A549 (cell line): ENCODE measurements at regions not wholly inside any gene's neighbourhood (a gene's known extent, or its start where the extent isn't known, plus 50 kb on each side); places are given as distances from the start of the nearest gene placed in this dataset.
"Not testable (repeated sequence)": the region's sequence is repeated elsewhere in the genome, so short reads cannot be mapped to it uniquely, and the experiment has no call there.

Experiments
- ATAC-seq, 2 experiments: fragments of 200-7000 bp in 1 of 2; fragments of >200 bp in 1 of 2; cut with Nextera tagmentation in 1 of 2; cut with Tn5 transposase in 1 of 2; 3 replicates each; pipeline versions ENCODE4 v1.8.0 to v1.9.1; 2018 to 2020; ENCODE audit warnings: mild to moderate bottlenecking in 1 of 2, moderate library complexity in 1 of 2
- CTCF ChIA-PET: fragments of 300-600 bp; sonication (Branson Sonifier 250); formaldehyde crosslinking; extraction: SDS; loops from one replicate; lab custom pipeline; 2021; ENCODE audit warnings: antibody characterized with exemption, inconsistent platforms; lab: Yijun Ruan, JAX
- POLR2A ChIA-PET: fragments of 350-600 bp; formaldehyde crosslinking; extraction: SDS; loops from one replicate; lab custom pipeline; 2021; ENCODE audit warnings: antibody characterized with exemption, inconsistent platforms; lab: Yijun Ruan, JAX
- DNase-seq, 2 experiments: peaks; one replicate each; pipeline versions ENCODE4 v3.0.0 to v3.0.0-alpha.2; 2011 to 2016; ENCODE audit warnings: low read depth in 1 of 2, low spot score in 1 of 2
- FAIRE-seq: peaks from 2 replicates; lab custom pipeline; 2011; peaks lifted over from hg19 to GRCh38; lab: Jason Lieb, UNC
- H3K27ac ChIP-seq, 2 experiments: fragments of >200 bp; sonication (Bioruptor Twin); formaldehyde crosslinking; 3 replicates each; pipeline ENCODE4 v1.5.1; 2016 to 2017
- H3K4me1 ChIP-seq: fragments of >200 bp; sonication (Bioruptor Twin); formaldehyde crosslinking; 3 replicates; pipeline ENCODE4 v1.6.1; 2016
- H3K4me2 ChIP-seq: fragments of >200 bp; sonication (Bioruptor Twin); formaldehyde crosslinking; 3 replicates; pipeline ENCODE4 v1.6.1; 2016
- H3K4me3 ChIP-seq: fragments of >200 bp; sonication (Bioruptor Twin); formaldehyde crosslinking; 3 replicates; pipeline ENCODE4 v1.5.1; 2016
- H3K9me3 ChIP-seq: fragments of >200 bp; sonication (Bioruptor Twin); formaldehyde crosslinking; 3 replicates; pipeline ENCODE4 v1.6.1; 2016
- BHLHE40 ChIP-seq: IDR thresholded peaks from 2 replicates; pipeline ENCODE4 v1.6.1; 2012; ENCODE audit warnings: low read depth, low read length, inconsistent platforms
- CBX2 ChIP-seq: fragments of 200-600 bp; sonication (generic); IDR thresholded peaks from 2 replicates; pipeline ENCODE4 v1.6.1; 2016; ENCODE audit warnings: low read depth, mild to moderate bottlenecking, borderline replicate concordance
- CHD2 ChIP-seq: fragments of 150-350 bp; IDR thresholded peaks from 2 replicates; pipeline ENCODE4 v1.6.1; 2014; ENCODE audit warnings: low read length; ENCODE audit not compliant: partially characterized antibody
- E2F6 ChIP-seq: IDR thresholded peaks from 2 replicates; pipeline ENCODE4 v1.6.1; 2012; ENCODE audit warnings: low read depth, borderline replicate concordance
- EHF ChIP-seq: fragments of 250-450 bp; sonication (Bioruptor Pico); IDR thresholded peaks from 2 replicates; pipeline ENCODE4 v1.5.0; 2020; ENCODE audit warnings: mild to moderate bottlenecking
- EHMT2 ChIP-seq: fragments of 200-600 bp; sonication (generic); IDR thresholded peaks from 2 replicates; pipeline ENCODE4 v1.6.1; 2016; ENCODE audit warnings: antibody characterized with exemption, low read depth, mild to moderate bottlenecking, moderate library complexity
- FOSL2 ChIP-seq, 2 experiments: fragments of 450-650 bp in 1 of 2; fragments of >200 bp in 1 of 2; sonication (Bioruptor Twin) in 1 of 2; formaldehyde crosslinking; IDR thresholded peaks; 2 replicates each; pipeline versions ENCODE4 v1.5.0 to v1.6.1; 2016 to 2020; ENCODE audit warnings: mild to moderate bottlenecking in 1 of 2, moderate library complexity in 1 of 2
- GATA3 ChIP-seq: IDR thresholded peaks from 2 replicates; pipeline ENCODE4 v1.6.1; 2012; ENCODE audit warnings: borderline replicate concordance
- HDAC2 ChIP-seq: fragments of 200-600 bp; sonication (generic); IDR thresholded peaks from 2 replicates; pipeline ENCODE4 v1.6.1; 2016
- HMGXB4 ChIP-seq: fragments of 250-450 bp; sonication (Bioruptor Pico); IDR thresholded peaks from 2 replicates; pipeline ENCODE4 v1.5.0; 2021; ENCODE audit warnings: mild to moderate bottlenecking, moderate library complexity, borderline replicate concordance
- KDM1A ChIP-seq: fragments of 200-600 bp; sonication (generic); IDR thresholded peaks from 2 replicates; pipeline ENCODE4 v1.6.1; 2016; ENCODE audit warnings: low read depth, mild to moderate bottlenecking
- MAFK ChIP-seq: fragments of 450-650 bp; IDR thresholded peaks from 2 replicates; pipeline ENCODE4 v1.6.1; 2014; ENCODE audit not compliant: partially characterized antibody
- MAZ ChIP-seq: fragments of 150-350 bp; IDR thresholded peaks from 2 replicates; pipeline ENCODE4 v1.6.1; 2014; ENCODE audit warnings: antibody characterized with exemption, low read depth, low read length, borderline replicate concordance
- NFE2L2 ChIP-seq: fragments of 150-350 bp; conservative IDR thresholded peaks from 2 replicates; pipeline ENCODE4 v1.6.1; 2014; ENCODE audit warnings: low read length
- PBX3 ChIP-seq: IDR thresholded peaks from 2 replicates; pipeline ENCODE4 v1.6.1; 2012
- POLR2AphosphoS2 ChIP-seq: conservative IDR thresholded peaks from 2 replicates; pipeline ENCODE4 v1.6.1; 2012; ENCODE audit warnings: low read length, improper control_type of control experiment, inconsistent platforms
- RAD21 ChIP-seq, 2 experiments: fragments of >200 bp in 1 of 2; sonication (Bioruptor Twin) in 1 of 2; formaldehyde crosslinking in 1 of 2; IDR thresholded peaks in 1 of 2; conservative IDR thresholded peaks in 1 of 2; 2 replicates in 1 of 2; 3 replicates in 1 of 2; pipeline ENCODE4 v1.6.1; 2012 to 2018; ENCODE audit warnings: inconsistent platforms in 1 of 2
- SMC3 ChIP-seq: fragments of >200 bp; sonication (Bioruptor Twin); formaldehyde crosslinking; IDR thresholded peaks from 3 replicates; pipeline ENCODE4 v1.6.1; 2018; ENCODE audit warnings: inconsistent platforms
- SREBF2 ChIP-seq: fragments of 450-650 bp; IDR thresholded peaks from 2 replicates; pipeline ENCODE4 v1.6.1; 2014; ENCODE audit warnings: mild to moderate bottlenecking, moderate library complexity
- WGBS: methylation state at CpG from one replicate; pipeline ENCODE4 v1.1.6; 2017; ENCODE audit errors: missing lambda C conversion rate; 5-methylcytosine and 5-hydroxymethylcytosine counted together
- TF ChIP-seq, protein P1 (sequence below): fragments of >200 bp; sonication (Bioruptor Twin); formaldehyde crosslinking; IDR thresholded peaks from 2 replicates; pipeline ENCODE4 v1.6.1; 2016

- no peaks in the 10 kb centered on the region for H3K4me1 ChIP-seq
- TF ChIP-seq GATA3 (no peak), EHMT2 (no peak), KDM1A (no peak), CHD2 (no peak), RAD21 (conservative IDR thresholded peaks at IDR 0.05 in 1 of 2, IDR thresholded peaks at IDR 0.05 in 1 of 2) (no peak), SMC3 (no peak), FOSL2 (IDR thresholded peaks at IDR 0.05) (no peak), FOSL2 (CRISPR knock-in tag; IDR thresholded peaks at IDR 0.05) (no peak), HDAC2 (no peak), PBX3 (no peak), CBX2 (no peak), HMGXB4 (CRISPR knock-in tag) (no peak), NFE2L2 (no peak), BHLHE40 (no peak)
- TF ChIP-seq, protein P1, sequence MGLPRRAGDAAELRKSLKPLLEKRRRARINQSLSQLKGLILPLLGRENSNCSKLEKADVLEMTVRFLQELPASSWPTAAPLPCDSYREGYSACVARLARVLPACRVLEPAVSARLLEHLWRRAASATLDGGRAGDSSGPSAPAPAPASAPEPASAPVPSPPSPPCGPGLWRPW: no peak
- DNase-seq (no peak), FAIRE-seq (no peak), ATAC-seq (no peak)
- ChIA-PET CTCF (no interaction called here), POLR2A (no interaction called here)
- no peaks in the 10 kb centered on the region for H3K9me3 ChIP-seq
- H3K27ac ChIP-seq: no peak overlapping the region
- H3K4me2 ChIP-seq: no peak overlapping the region
- no peak overlapping the region for H3K4me3 ChIP-seq
Measured at GRCh38 chr5:12865529-12865928, 961.3 kb upstream of the CTNND2 start.

DNA sequence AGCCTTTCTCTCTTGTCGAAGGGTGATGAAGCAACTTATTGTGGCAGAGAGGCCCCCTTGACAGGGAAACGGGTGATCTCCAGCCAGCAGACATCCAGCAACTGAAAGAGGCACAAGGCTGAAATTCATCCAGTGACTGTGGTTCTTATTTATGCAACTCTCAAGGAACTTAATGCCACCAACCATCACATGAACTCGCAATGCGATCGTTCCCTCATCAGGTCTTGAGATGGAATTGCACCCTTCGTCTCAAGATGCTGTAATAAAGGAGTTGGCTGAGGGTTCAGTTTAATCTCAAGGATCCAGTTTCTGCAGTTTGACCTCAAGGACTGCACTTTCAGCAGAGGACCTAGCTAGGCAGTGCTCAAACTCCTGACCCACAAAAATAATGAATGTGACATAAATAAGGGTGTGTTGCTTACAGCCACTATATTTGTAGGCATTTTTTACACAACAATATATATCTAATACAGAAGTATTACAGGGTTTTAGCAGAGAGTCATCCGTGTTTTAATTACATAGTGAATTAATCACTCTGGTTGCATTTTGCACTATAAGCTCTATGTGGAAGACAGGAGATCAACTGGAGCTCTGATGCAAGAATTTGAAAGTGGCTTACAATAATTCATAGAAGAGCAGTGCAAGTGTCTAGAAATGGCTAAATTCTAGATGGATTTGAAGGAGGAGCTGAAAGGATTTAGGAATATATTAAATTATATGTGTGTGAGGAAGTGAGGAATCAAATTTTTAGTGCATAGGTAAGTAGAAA is 957.8 kb upstream of the CTNND2 start:
- DNase-seq: peak in 1 of 2 experiments; percentile 12
- CTCF ChIA-PET: no interaction called here
- Histone ChIP-seq H3K4me3 (no peak overlapping the region), H3K4me2 (no peak overlapping the region), H3K27ac (no peak overlapping the region), H3K9me3 (no peaks in the 10 kb centered on the region), H3K4me1 (no peaks in the 10 kb centered on the region)
- no peak for TF ChIP-seq MAZ
- no peak for TF ChIP-seq RAD21 (conservative IDR thresholded peaks at IDR 0.05 in 1 of 2, IDR thresholded peaks at IDR 0.05 in 1 of 2)
- TF ChIP-seq E2F6: no peak
- no peak for TF ChIP-seq KDM1A
- TF ChIP-seq MAFK: no peak
- no peak for TF ChIP-seq SREBF2
- TF ChIP-seq EHF (CRISPR knock-in tag): no peak
- TF ChIP-seq, protein P1: no peak
- no peak for TF ChIP-seq POLR2AphosphoS2
- ATAC-seq: no peak
- 26% methylated on average over 7 of the region's 7 CpGs for WGBS
- FAIRE-seq: no peak
- POLR2A ChIA-PET: no interaction called here

GRCh38 chr5:12856105-12856504 is 951.9 kb upstream of the CTNND2 start:
- POLR2A ChIA-PET, ATAC-seq, FAIRE-seq, DNase-seq, H3K4me2 ChIP-seq, H3K4me1 ChIP-seq, H3K27ac ChIP-seq, H3K9me3 ChIP-seq, H3K4me3 ChIP-seq, CTCF ChIA-PET: not testable (repeated sequence)
- 6% methylated on average over 1 of the region's 1 CpG for WGBS
